GM18498 (cell line): ENCODE measurements at regions not wholly inside any gene's neighbourhood (a gene's known extent, or its start where the extent isn't known, plus 50 kb on each side); places are given as distances from the start of the nearest gene placed in this dataset.

ENCODE experiments used
- ATAC-seq: cut with Tn5 transposase; IDR thresholded peaks from one replicate; pipeline ENCODE4 v1.9.1; 2021; ENCODE audit warnings: mild to moderate bottlenecking, moderate library complexity; ENCODE audit not compliant: unreplicated experiment

DNA sequence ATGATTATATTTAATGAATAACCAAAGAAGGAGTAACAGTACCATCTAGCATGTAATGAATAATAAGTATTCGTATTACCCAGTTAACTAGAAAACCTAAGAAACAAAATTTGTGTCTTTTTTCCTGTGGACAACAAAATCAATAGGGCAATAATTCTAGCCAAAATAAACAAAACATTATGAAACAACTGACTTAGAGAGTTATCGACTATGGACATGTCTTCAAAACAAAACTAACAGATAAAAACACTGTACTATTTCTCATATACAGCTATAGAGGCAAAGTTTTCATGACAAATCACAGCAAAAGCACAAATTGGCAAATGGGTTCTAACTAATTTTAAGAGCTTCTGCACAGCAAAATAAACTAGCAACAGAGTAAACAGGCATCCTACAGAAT is 224.1 kb downstream of the ALX1 start:
- no peak for ATAC-seq

- no peak for ATAC-seq
These were observed 224.6 kb downstream of the ALX1 start for GRCh38 chr12:85504624-85505023.

DNA sequence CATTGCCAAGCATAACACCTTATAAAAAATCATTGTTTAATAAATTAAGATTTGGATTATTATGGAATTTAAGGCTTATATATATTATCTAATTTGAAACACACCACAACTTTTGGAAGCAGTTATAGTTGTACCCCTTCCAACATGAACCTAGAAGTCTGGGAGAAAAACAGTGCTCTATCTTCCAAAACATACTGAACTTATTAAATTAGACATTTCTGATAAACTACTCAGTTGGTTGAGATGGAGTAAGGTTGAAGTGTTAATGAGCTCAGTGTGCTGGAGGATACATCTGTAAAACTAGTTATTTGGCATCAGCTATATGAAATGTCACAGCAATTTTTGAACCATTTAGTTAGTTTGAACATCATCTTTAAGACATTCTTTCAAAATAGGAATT is 227.4 kb downstream of the ALX1 start:
- no peak for ATAC-seq

DNA sequence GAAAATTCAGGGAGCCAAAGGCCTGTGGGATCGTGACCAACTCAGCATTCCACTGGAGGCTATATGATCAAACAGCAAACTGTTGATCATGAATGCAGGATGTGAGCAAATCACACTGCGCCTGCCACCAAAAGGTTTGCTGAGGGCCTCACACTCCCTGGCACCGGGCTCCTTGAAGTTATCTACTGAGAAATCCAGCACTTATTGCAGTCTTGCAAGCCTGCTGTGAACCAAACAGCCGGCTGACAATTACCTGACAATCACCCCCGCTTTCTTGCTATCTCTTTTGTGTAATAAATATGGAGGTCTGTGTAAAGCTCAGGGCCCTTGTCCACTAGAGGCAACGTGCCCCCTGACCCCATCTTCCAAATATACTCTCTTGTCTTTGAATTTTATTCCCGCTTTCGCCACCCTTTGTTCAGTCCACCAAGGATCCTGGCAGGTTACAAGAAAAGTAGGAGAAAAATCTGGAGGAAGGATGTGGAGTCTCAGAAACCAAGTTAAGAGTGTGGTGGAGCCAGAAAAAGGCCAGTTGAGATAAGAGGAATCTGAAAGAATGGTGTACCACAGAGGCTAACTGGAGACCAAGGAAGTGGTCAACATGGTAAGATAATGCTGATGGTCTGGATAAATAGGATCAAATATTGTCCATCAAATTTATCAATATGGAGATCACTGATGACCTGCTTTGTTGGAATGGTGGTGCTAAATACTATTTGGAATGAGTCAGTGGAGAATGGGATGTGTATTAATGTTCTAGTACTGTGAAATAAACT is 229.2 kb downstream of the ALX1 start:
- ATAC-seq: peak; percentile 34

DNA sequence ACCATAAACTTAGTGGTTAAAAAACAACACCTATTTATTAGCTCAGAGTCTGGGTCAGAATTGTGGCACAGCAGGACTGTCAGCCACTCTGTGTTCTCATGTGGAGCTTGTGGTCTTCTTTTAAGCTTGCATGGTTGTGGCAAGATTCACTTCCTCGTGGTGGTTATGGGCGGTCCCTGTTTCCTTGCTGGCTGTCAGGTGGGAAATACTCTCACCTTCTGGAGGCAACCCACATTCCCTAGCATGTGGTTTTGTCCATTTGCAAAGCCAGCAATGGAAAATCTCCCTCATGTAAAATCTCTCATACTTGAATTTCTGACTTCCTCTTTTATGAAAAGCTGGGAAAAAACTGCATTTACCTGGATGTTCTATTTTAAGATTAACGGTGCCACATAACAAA is 229.8 kb downstream of the ALX1 start:
- ATAC-seq: peak; percentile 97

DNA sequence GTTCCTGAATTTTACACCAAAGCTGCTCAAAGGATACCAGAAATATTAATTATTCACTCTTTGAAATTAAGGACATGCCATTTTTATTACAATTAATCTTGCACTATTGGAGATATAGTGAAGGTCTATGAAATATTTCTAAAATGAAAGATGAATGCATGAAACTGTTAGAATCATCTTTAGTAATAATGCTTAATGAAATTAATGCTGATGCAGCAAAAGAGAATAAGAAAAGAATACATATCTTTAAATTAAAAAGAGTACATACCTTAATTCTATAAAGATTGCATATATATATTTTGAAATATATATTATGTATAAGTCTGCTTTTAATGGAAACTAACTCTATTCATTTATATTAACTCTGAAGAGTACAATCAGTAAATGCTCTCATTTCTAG is 236.0 kb downstream of the ALX1 start:
- ATAC-seq: no peak

DNA sequence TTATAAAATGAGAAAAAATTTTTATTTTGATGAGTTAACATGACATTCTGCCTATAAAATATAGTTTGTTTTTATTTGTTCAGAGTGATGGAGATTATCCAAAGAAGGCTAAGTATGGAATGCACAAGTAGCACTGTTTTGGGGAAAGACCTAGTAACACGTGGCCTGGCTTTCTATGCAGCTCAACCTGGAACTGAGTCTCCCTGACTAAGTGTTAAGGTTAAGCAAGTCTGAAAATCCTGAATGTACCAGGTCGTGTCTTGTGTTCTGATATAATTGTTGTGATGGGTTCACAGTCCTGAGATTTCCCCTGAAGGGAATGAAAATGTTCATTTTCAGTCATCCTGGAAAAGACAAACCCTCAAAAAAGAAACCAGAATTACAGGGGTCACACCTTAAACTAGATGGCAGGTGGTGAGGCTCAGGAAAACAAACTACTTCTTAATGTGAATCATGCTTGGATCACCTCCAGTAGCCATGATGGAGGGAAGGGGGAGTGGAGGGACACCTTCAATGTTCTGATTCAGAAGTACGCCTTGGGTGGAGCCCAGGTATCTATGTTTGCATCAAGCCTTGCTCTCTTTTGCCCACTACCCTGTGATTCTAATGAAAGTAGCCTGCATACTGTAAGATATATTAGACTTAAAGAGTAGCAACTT is 236.8 kb downstream of the ALX1 start:
- no peak for ATAC-seq

DNA sequence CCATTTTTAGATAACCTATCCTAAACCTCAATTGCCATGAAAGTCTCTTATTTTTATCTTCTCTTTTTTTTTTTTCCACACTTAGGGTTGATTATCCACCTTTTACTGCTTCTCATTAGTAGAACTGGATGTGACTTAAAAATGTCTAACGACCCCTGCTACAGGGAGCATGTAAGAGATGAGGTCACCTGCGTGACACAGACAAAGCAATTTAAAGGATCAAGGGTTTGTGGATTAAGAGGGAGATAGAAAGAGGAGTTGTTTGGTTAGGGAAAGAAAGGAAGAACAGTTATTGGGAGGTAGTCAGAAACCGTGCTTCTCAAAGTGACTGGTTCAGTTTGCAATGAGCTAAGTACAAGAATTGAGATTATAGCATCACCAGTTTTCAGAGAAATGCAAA is 239.1 kb downstream of the ALX1 start:
- no peak for ATAC-seq

GRCh38 chr12:85523197-85523596 is 243.2 kb downstream of the ALX1 start:
- ATAC-seq: no peak

- ATAC-seq: peak; percentile 75
These were observed 247.2 kb downstream of the ALX1 start for GRCh38 chr12:85527192-85527591.

GRCh38 chr12:85529896-85530295 is 249.9 kb downstream of the ALX1 start:
- ATAC-seq: no peak

GRCh38 chr12:85530456-85530855 is 250.4 kb downstream of the ALX1 start:
- no peak for ATAC-seq

GRCh38 chr12:85531341-85531740 is 251.3 kb downstream of the ALX1 start:
- ATAC-seq: peak; percentile 94

GRCh38 chr12:85549640-85550039 is 269.6 kb downstream of the ALX1 start:
- ATAC-seq: no peak

- no peak for ATAC-seq
These were observed 270.9 kb downstream of the ALX1 start for GRCh38 chr12:85550924-85551323.

- ATAC-seq: no peak
These were observed 272.4 kb downstream of the ALX1 start for GRCh38 chr12:85552461-85552860.

DNA sequence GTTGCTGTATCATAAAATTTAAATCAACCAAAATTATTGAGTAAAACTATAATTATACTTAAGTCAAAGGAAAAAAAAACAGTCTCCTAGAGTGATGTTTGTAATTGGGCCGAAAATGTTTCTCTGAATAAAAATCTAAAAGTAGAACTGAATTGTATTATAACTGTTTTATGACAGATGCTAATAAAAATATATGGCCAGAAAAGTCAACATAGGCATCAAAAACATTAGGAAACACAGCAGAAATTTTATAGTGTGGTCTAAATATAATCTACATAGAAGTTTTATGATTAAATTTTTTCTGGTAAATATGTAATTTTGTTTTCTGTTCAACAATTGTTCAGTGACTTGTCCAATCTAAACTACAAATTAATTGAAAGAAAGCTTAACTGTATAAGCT is 277.8 kb downstream of the ALX1 start:
- no peak for ATAC-seq

GRCh38 chr12:85558684-85559083 is 277.5 kb downstream of the RASSF9 start:
- no peak for ATAC-seq

- no peak for ATAC-seq
These were observed 277.1 kb downstream of the RASSF9 start for GRCh38 chr12:85559127-85559526.

- no peak for ATAC-seq
These were observed 276.7 kb downstream of the RASSF9 start for GRCh38 chr12:85559536-85559935.

GRCh38 chr12:85562765-85563164 is 273.4 kb downstream of the RASSF9 start:
- ATAC-seq: no peak

DNA sequence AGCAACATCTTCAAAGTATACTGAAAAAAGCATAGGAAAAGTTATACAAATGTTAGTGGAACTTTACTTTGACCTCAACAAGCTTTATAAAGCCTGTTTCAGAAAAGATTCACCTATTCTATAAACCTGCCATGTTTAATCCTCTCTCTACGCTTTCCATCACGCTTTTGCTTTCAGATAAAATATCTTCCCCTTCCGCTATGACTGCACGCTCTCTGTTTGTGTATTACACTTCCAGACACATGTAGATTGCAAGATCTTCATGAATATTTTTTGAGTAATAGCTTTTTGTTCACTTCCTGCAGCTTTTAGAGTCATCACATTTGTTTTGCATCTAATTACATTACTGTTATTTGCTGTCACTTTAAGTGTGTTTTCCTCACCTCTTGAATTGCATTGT is 271.4 kb downstream of the RASSF9 start:
- no peak for ATAC-seq
